DOHH2 (cell line): ENCODE measurements at regions not wholly inside any gene's neighbourhood (a gene's known extent, or its start where the extent isn't known, plus 50 kb on each side); places are given as distances from the start of the nearest gene placed in this dataset.

Experiments used
- EZH2phosphoT487 ChIP-seq: fragments of 200-600 bp; sonication (generic); IDR thresholded peaks from 2 replicates; pipeline ENCODE4 v1.6.1; 2017; ENCODE audit warnings: borderline replicate concordance, mild to moderate bottlenecking, antibody characterized with exemption, low read length, moderate library complexity, mixed read lengths
- TF ChIP-seq, protein P1 (sequence below): fragments of 200-600 bp; sonication (generic); IDR thresholded peaks from one replicate; pipeline ENCODE4 v1.5.1; 2014; ENCODE audit warnings: antibody characterized with exemption, mild to moderate bottlenecking, low read depth, low read length; ENCODE audit not compliant: poor library complexity, severe bottlenecking

DNA sequence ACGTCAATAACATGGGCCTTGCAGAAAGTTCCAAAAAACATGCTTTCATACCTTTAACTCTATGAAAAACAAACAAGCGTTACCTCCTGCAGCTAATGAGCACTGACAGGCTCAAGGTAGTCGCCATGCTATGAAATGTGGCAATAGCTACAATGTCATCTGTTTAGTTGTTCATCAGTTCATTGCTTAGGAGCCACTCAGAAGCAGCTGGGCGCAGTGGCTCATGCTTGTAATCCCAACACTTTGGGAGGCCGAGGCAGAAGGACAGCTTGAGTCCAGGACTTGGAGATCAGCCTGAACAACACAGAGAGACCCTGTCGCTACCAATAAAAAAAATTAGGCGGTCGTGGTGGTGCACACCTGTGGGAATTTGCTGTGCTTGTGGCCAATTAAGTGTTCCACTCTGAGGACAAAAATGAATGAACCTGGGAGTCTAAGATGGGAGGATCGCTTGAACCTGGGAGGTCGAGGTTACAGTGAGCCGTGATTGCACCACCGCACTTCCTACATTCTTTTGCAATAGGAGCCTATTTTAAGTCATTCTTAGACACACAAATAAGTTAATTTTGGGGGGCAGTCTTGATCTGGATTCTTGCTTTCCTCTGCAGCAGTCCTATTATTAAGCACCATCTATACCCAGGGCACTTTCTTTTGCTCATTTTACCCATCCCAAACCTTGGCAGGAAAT, 276.2 kb upstream of the KLF14 start:
- TF ChIP-seq, protein P1, sequence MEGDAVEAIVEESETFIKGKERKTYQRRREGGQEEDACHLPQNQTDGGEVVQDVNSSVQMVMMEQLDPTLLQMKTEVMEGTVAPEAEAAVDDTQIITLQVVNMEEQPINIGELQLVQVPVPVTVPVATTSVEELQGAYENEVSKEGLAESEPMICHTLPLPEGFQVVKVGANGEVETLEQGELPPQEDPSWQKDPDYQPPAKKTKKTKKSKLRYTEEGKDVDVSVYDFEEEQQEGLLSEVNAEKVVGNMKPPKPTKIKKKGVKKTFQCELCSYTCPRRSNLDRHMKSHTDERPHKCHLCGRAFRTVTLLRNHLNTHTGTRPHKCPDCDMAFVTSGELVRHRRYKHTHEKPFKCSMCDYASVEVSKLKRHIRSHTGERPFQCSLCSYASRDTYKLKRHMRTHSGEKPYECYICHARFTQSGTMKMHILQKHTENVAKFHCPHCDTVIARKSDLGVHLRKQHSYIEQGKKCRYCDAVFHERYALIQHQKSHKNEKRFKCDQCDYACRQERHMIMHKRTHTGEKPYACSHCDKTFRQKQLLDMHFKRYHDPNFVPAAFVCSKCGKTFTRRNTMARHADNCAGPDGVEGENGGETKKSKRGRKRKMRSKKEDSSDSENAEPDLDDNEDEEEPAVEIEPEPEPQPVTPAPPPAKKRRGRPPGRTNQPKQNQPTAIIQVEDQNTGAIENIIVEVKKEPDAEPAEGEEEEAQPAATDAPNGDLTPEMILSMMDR: no peak
- TF ChIP-seq EZH2phosphoT487: no peak
